WTC11 (cell line): ENCODE measurements at regions not wholly inside any gene's neighbourhood (a gene's known extent, or its start where the extent isn't known, plus 50 kb on each side); places are given as distances from the start of the nearest gene placed in this dataset.

Experiments used
- ATF1 ChIP-seq: sonication (generic); formaldehyde crosslinking; IDR thresholded peaks from 2 replicates; pipeline ENCODE4 v1.8.1; 2023; ENCODE audit warnings: mild to moderate bottlenecking, moderate library complexity, missing genetic modification reagents
- CBFB ChIP-seq: sonication (generic); formaldehyde crosslinking; IDR thresholded peaks from 2 replicates; pipeline ENCODE4 v1.8.1; 2022; ENCODE audit warnings: mild to moderate bottlenecking, low read depth, missing genetic modification reagents
- CREM ChIP-seq: sonication (generic); formaldehyde crosslinking; IDR thresholded peaks from 2 replicates; pipeline ENCODE4 v1.8.1; 2022; ENCODE audit warnings: mild to moderate bottlenecking, missing genetic modification reagents, moderate library complexity
- CTCF ChIP-seq: fragments of 200-600 bp; IDR thresholded peaks from 2 replicates; pipeline ENCODE4 v1.8.0; 2022; ENCODE audit warnings: antibody characterized with exemption
- KAT7 ChIP-seq: sonication (generic); formaldehyde crosslinking; IDR thresholded peaks from 2 replicates; pipeline ENCODE4 v1.8.1; 2023; ENCODE audit warnings: missing genetic modification reagents, mild to moderate bottlenecking, borderline replicate concordance
- NFYB ChIP-seq: sonication (generic); formaldehyde crosslinking; conservative IDR thresholded peaks from 2 replicates; pipeline ENCODE4 v1.8.0; 2022; ENCODE audit warnings: low read depth, missing genetic modification reagents
- NR1H2 ChIP-seq: sonication (generic); formaldehyde crosslinking; IDR thresholded peaks from 2 replicates; pipeline ENCODE4 v1.9.0; 2021; ENCODE audit warnings: mild to moderate bottlenecking, moderate library complexity, missing genetic modification reagents
- USF2 ChIP-seq: sonication (generic); formaldehyde crosslinking; IDR thresholded peaks from 2 replicates; pipeline ENCODE4 v1.8.1; 2023; ENCODE audit warnings: mild to moderate bottlenecking, missing genetic modification reagents, moderate library complexity

- no peak for TF ChIP-seq USF2 (CRISPR knock-in tag)
- TF ChIP-seq CTCF = no peak
- TF ChIP-seq CREM (CRISPR knock-in tag) = no peak
- no peak for TF ChIP-seq KAT7
- no peak for TF ChIP-seq NFYB (CRISPR knock-in tag)
- TF ChIP-seq ATF1 (CRISPR knock-in tag) = no peak
- no peak for TF ChIP-seq NR1H2
- TF ChIP-seq CBFB (CRISPR knock-in tag) = no peak
These were observed 50.1 kb upstream of the POU5F2 start for GRCh38 chr5:93791518-93791972.
